ENCODE measurements at regions not wholly inside any gene's neighbourhood (a gene's known extent, or its start where the extent isn't known, plus 50 kb on each side); places are given as distances from the start of the nearest gene placed in this dataset.

GRCh38 chr9:93874242-93874641 is 80.9 kb downstream of the BARX1 start:
- TF ChIP-seq REST (IDR thresholded peaks at IDR 0.05; ENCODE audit: insufficient read depth in 1 of 2, low read depth in 2 of 2, low read length in 1 of 2) (no peak), TCF7L2 (IDR thresholded peaks at IDR 0.05; ENCODE audit: low read depth, low read length) (no peak), SIN3A (IDR thresholded peaks at IDR 0.05; ENCODE audit: borderline replicate concordance, insufficient read depth, low read depth, low read length) (no peak), POLR2AphosphoS5 (IDR thresholded peaks at IDR 0.05; ENCODE audit: low read depth, low read length) (no peak), CTCF (IDR thresholded peaks at IDR 0.05) (no peak)
- CTCF ChIA-PET, result no interaction called here
- ATAC-seq (no peak), DNase-seq (ENCODE audit: low read depth, low spot score) (no peak)
- in situ Hi-C loops (cut with HindIII; ENCODE audit: low pct_unique_long_range_greater_than_20kb, low sequenced_read_pairs) (no loop called here), intact Hi-C loops (cut with micrococcal nuclease; ENCODE audit: unreplicated experiment) (no loop called here)
- no TSS peak for BruUV-seq (replicated peaks)
- no peaks in the 10 kb centered on the region for H3K36me3 ChIP-seq (ENCODE audit: control insufficient read depth, insufficient read depth, low read length)
- H3K4me1 ChIP-seq (ENCODE audit: control insufficient read depth, insufficient read depth, low read length), result no peaks in the 10 kb centered on the region
- H3K27ac ChIP-seq (ENCODE audit: low read length), result no peak overlapping the region
- H3K4me3 ChIP-seq (ENCODE audit: low read depth in 2 of 2, low read length in 2 of 2), result no peak overlapping the region
- POLR2A ChIA-PET, result no interaction called here
- H3K9me3 ChIP-seq (ENCODE audit: control insufficient read depth, insufficient read depth, low read depth, low read length), result peaks cover 3% of the 10 kb centered on the region; the same call in 1 of the 2 replicates
- H3K27me3 ChIP-seq (ENCODE audit: control insufficient read depth, insufficient read depth, low read length), result no peaks in the 10 kb centered on the region

GRCh38 chr9:93871286-93871685 is 83.9 kb downstream of the BARX1 start:
- Histone ChIP-seq H3K27me3 (ENCODE audit: control insufficient read depth, insufficient read depth, low read length) (no peaks in the 10 kb centered on the region), H3K4me3 (ENCODE audit: low read depth in 2 of 2, low read length in 2 of 2) (no peak overlapping the region), H3K27ac (ENCODE audit: low read length) (no peak overlapping the region), H3K36me3 (ENCODE audit: control insufficient read depth, insufficient read depth, low read length) (no peaks in the 10 kb centered on the region), H3K4me1 (ENCODE audit: control insufficient read depth, insufficient read depth, low read length) (no peaks in the 10 kb centered on the region), H3K9me3 (ENCODE audit: control insufficient read depth, insufficient read depth, low read depth, low read length) (no peaks in the 10 kb centered on the region; the same call in 1 of the 2 replicates)
- no TSS peak for BruUV-seq (replicated peaks)
- intact Hi-C loops (cut with micrococcal nuclease; ENCODE audit: unreplicated experiment) (no loop called here), in situ Hi-C loops (cut with HindIII; ENCODE audit: low pct_unique_long_range_greater_than_20kb, low sequenced_read_pairs) (no loop called here)
- DNase-seq (ENCODE audit: low read depth, low spot score) (no peak), ATAC-seq (no peak)
- ChIA-PET CTCF (no interaction called here), POLR2A (no interaction called here)
- no peak for TF ChIP-seq POLR2AphosphoS5 (IDR thresholded peaks at IDR 0.05; ENCODE audit: low read depth, low read length)
- no peak for TF ChIP-seq REST (IDR thresholded peaks at IDR 0.05; ENCODE audit: insufficient read depth in 1 of 2, low read depth in 2 of 2, low read length in 1 of 2)
- no peak; the same call in 1 of the 2 replicates for TF ChIP-seq CTCF (IDR thresholded peaks at IDR 0.05)
- no peak for TF ChIP-seq SIN3A (IDR thresholded peaks at IDR 0.05; ENCODE audit: borderline replicate concordance, insufficient read depth, low read depth, low read length)
- TF ChIP-seq TCF7L2 (IDR thresholded peaks at IDR 0.05; ENCODE audit: low read depth, low read length), result no peak

Measured in Panc1 (cell line).